Adrenal gland (tissue), 9 donors: ENCODE measurements at regions not wholly inside any gene's neighbourhood (a gene's known extent, or its start where the extent isn't known, plus 50 kb on each side); places are given as distances from the start of the nearest gene placed in this dataset.

Experiments used
- DNase-seq, 7 donors: peaks; one replicate each; pipeline ENCODE4 v3.0.0-alpha.2; 2019 to 2020
- H3K27ac ChIP-seq, 5 donors: fragments of 200-600 bp; sonication (generic) in 4 of 5; 1 replicate in 3 of 5; 2 replicates in 2 of 5; pipeline versions ENCODE4 v1.5.1 to v1.8.0; 2016 to 2020; ENCODE audit warnings: mild to moderate bottlenecking in 1 of 5
- H3K27me3 ChIP-seq: fragments of 200-600 bp; 2 replicates; pipeline ENCODE4 v1.8.0; 2021
- H3K36me3 ChIP-seq, 2 donors: fragments of 200-600 bp; replicated peaks in 1 of 2; 1 replicate in 1 of 2; 2 replicates in 1 of 2; pipeline versions ENCODE4 v1.5.1 to v1.8.0; 2018 to 2022
- H3K4me1 ChIP-seq, 2 donors: fragments of 200-600 bp; replicated peaks in 1 of 2; 1 replicate in 1 of 2; 2 replicates in 1 of 2; pipeline versions ENCODE4 v1.5.1 to v1.8.0; 2018 to 2021
- H3K4me3 ChIP-seq, 4 donors: fragments of 200-600 bp; sonication (generic) in 3 of 4; one replicate each; pipeline ENCODE4 v1.5.1; 2016 to 2018
- H3K9me3 ChIP-seq, 3 donors: fragments of 200-600 bp; sonication (generic) in 1 of 3; replicated peaks in 1 of 3; 1 replicate in 2 of 3; 2 replicates in 1 of 3; pipeline versions ENCODE4 v1.5.1 to v1.8.0; 2016 to 2021
- CTCF ChIP-seq, 6 experiments: fragments of 450-650 bp in 4 of 6; fragments of 200-600 bp in 2 of 6; sonication (generic) in 1 of 6; IDR thresholded peaks; 1 replicate in 5 of 6; 2 replicates in 1 of 6; pipeline versions ENCODE4 v1.5.1 to v1.8.0; 2016 to 2021; ENCODE audit warnings: antibody characterized with exemption in 6 of 6, mild to moderate bottlenecking in 2 of 6, moderate library complexity in 1 of 6
- POLR2A ChIP-seq, 2 donors: fragments of 450-650 bp; IDR thresholded peaks; one replicate each; pipeline ENCODE4 v1.6.1; 2017; ENCODE audit warnings: antibody characterized with exemption in 2 of 2, mild to moderate bottlenecking in 2 of 2, moderate library complexity in 1 of 2
- WGBS, 4 donors: extraction: QIAGEN DNeasy Blood & Tissue Kit in 2 of 4; methylation state at CpG; one replicate each; pipeline versions ENCODE4 v1.1.5 to v1.1.7; 2013 to 2017; 5-methylcytosine and 5-hydroxymethylcytosine counted together
- intact Hi-C, 2 donors: fragments of 100-400 bp; cut with DNase I; formaldehyde crosslinking; loops; one replicate each; pipeline versions ENCODE4 v1.14.1 to v1.15.0; 2022 to 2023
- donor health status: healthy with polysubstance abuse.
- donor health status: Bipolar disorder and iron deficiency.
- donor health status: DM: yes; HTN: yes; CAD: no.
- donor health status: DM: no; HTN: no; CAD: no.
- donor health status: DM: no; HTN: no; CAD: no.

GRCh38 chr12:74235342-74235741 is 302.3 kb upstream of the ATXN7L3B start:
- DNase-seq, result no peak
- H3K9me3 ChIP-seq, result no peaks in the 10 kb centered on the region
- no peaks in the 10 kb centered on the region for H3K36me3 ChIP-seq
- H3K27me3 ChIP-seq, result no peaks in the 10 kb centered on the region
- H3K4me1 ChIP-seq, result no peaks in the 10 kb centered on the region
- intact Hi-C loops, result no loop called here
- no peak overlapping the region for H3K4me3 ChIP-seq
- H3K27ac ChIP-seq, result no peak overlapping the region
- TF ChIP-seq POLR2A (IDR thresholded peaks at IDR 0.05) (no peak), CTCF (IDR thresholded peaks at IDR 0.05) (no peak)
- WGBS, 4 donors, result 84 to 97% (median 92%) methylated on average over 2 of the region's 2 CpGs

GRCh38 chr12:74241341-74241740 is 296.3 kb upstream of the ATXN7L3B start:
- H3K4me1 ChIP-seq, result no peaks in the 10 kb centered on the region
- intact Hi-C loops, result no loop called here
- no peak overlapping the region for H3K27ac ChIP-seq
- H3K9me3 ChIP-seq, result no peaks in the 10 kb centered on the region
- 71 to 93% (median 80%) methylated on average over 1 of the region's 1 CpG for WGBS, 4 donors
- TF ChIP-seq CTCF (IDR thresholded peaks at IDR 0.05) (no peak), POLR2A (IDR thresholded peaks at IDR 0.05) (no peak)
- H3K27me3 ChIP-seq, result no peaks in the 10 kb centered on the region
- H3K36me3 ChIP-seq, result no peaks in the 10 kb centered on the region
- H3K4me3 ChIP-seq, result no peak overlapping the region
- DNase-seq, result no peak

GRCh38 chr12:74242088-74242487 is 295.5 kb upstream of the ATXN7L3B start:
- Histone ChIP-seq H3K27me3 (no peaks in the 10 kb centered on the region), H3K4me3 (no peak overlapping the region), H3K9me3 (no peaks in the 10 kb centered on the region), H3K36me3 (no peaks in the 10 kb centered on the region), H3K4me1 (no peaks in the 10 kb centered on the region), H3K27ac (no peak overlapping the region)
- DNase-seq, result no peak
- TF ChIP-seq POLR2A (IDR thresholded peaks at IDR 0.05), result no peak
- TF ChIP-seq CTCF (IDR thresholded peaks at IDR 0.05), result no peak
- WGBS, 4 donors, result 88 to 100% (median 92%) methylated on average over 1 to 2 of the region's 2 CpGs
- intact Hi-C loops, result no loop called here

- H3K4me1 ChIP-seq, result no peaks in the 10 kb centered on the region
- no peak overlapping the region for H3K27ac ChIP-seq
- no peak overlapping the region for H3K4me3 ChIP-seq
- WGBS, 4 donors, result 84 to 95% (median 91%) methylated on average over 1 of the region's 1 CpG
- no peaks in the 10 kb centered on the region for H3K36me3 ChIP-seq
- DNase-seq, result no peak
- TF ChIP-seq CTCF (IDR thresholded peaks at IDR 0.05) (no peak), POLR2A (IDR thresholded peaks at IDR 0.05) (no peak)
- intact Hi-C loops, result no loop called here
- no peaks in the 10 kb centered on the region for H3K27me3 ChIP-seq
- no peaks in the 10 kb centered on the region for H3K9me3 ChIP-seq
These were observed 292.2 kb upstream of the ATXN7L3B start for GRCh38 chr12:74245458-74245857.
